HG03575 (cell line): ENCODE measurements at regions not wholly inside any gene's neighbourhood (a gene's known extent, or its start where the extent isn't known, plus 50 kb on each side); places are given as distances from the start of the nearest gene placed in this dataset.

ENCODE experiments used
- ATAC-seq: cut with Tn5 transposase; IDR thresholded peaks from one replicate; pipeline ENCODE4 v1.9.1; 2021; ENCODE audit not compliant: unreplicated experiment, insufficient number of reproducible peaks, low FRiP score; ENCODE audit errors: extremely low read depth

DNA sequence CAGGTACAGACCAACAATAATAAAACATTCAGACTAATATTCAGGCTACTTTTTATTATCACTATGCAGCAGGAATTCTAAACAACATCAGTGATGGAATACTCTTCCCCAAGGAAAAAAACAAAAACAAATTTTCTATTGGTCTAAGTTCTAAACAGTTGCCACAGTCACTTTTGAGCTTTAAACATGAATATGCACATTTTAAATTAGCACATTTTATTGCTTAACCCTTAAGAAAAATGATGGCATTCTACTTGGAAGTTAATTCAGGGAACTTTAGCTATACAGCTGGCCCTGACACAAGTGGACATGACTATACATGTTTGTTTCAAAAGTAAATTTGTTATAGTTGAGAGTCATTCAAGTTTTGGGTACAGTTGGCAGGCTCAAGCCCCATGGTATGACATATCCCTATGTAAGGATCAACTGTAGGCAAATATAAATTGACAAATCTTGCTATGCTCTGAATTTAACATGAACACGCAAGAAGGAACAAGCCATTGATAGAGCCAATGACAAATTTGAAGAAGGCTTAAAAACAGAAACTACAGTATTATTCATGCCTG lies 224.3 kb upstream of the AMIGO2 start:
- ATAC-seq, result no peak

- ATAC-seq, result no peak
Observed at GRCh38 chr12:47303207-47303606, 223.4 kb upstream of the AMIGO2 start.

DNA sequence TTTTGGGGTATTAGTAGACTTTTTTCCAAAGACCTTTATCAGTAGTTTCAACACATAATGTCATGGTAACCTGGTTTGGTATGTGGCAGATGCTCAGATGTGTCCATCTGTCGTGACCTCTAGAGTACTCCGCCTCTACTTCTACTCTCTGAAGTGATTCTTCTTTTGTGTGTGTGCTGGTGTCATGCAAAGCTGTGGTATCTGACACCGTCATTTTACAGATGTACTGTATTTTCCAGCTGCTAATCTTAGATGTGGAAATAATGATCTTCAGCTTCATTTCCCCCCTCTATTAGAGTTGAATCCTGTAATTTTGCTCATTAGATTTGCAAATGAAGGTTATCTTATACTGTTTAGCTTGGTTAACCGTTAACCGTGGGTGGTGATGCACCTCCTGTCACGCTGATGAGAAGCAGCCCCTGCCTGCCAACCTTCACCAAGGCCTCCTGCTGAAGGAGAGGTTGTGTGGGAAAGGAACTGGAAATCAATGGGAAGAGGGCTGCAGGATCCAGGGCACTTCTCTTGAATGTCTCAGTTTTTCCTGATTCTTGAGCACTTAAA lies 222.4 kb upstream of the AMIGO2 start:
- ATAC-seq, result no peak

DNA sequence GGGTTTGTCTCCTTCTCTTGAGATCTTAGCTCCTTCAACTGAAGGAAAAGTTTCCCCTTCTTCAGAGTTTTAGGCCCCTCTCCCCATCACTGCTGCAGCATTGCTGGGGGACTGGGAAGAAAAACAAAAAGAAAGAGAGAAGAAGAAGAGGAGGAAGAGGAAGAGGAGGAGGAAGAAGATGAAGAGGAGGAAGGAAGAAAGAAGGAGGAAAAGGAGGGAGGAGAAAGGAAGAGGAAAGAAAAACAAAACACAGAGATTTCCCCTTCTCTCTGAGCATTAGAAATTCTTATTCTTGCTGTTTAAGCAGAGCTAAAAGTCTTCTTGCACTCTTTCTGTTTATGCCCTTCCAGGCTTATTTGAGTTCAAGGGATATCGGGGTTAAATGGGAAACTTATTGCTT lies 219.8 kb upstream of the AMIGO2 start:
- ATAC-seq, result no peak

GRCh38 chr12:47297993-47298392 lies 218.2 kb upstream of the AMIGO2 start:
- no peak for ATAC-seq

- ATAC-seq, result no peak
Observed at GRCh38 chr12:47296828-47297227, 217.1 kb upstream of the AMIGO2 start.

DNA sequence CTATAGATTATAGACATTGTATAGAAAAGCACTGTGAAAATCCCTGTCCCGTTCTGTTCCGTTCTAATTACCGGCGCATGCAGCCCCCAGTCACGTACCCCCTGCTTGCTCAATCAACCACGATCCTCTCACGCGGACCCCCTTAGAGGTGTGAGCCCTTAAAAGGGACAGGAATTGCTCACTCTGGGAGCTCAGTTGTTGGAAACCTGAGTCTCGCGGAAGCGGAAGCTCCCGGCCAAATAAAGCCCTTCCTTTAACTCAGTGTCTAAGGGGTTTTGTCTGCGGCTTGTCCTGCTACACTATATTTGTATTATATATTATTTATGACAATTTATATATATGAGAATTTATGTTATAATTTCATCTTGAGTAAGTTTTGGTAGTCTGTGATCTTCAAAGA lies 213.6 kb upstream of the AMIGO2 start:
- ATAC-seq, result no peak

DNA sequence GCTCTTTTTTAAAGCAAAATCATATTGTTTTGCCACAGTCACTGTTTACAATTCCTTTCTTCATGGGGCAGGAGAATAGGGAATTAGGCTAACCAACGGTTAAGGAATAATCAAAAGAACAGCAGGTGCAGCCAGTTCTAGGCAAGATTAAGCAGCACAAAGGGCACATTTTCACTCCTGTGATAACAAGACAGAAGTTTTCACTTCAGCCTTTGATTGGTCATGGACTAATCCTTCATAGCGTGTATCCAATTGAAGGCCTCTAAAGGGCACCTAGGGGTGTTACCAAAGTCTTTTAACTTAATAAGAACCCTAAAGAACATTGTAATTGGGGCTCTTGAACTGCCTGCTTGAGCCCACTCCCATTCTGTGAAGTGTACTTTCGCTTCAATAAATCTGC lies 206.9 kb upstream of the AMIGO2 start:
- ATAC-seq, result no peak
